HepG2 (cell line): ENCODE measurements at regions not wholly inside any gene's neighbourhood (a gene's known extent, or its start where the extent isn't known, plus 50 kb on each side); places are given as distances from the start of the nearest gene placed in this dataset.

Source experiments
- EZH2 ChIP-seq: conservative IDR thresholded peaks from 2 replicates; pipeline ENCODE4 v1.6.1; 2012; ENCODE audit warnings: mild to moderate bottlenecking, low read depth, low read length, moderate library complexity
- FOXM1 ChIP-seq: sonication (generic); formaldehyde crosslinking; IDR thresholded peaks from 2 replicates; pipeline ENCODE4 v1.5.0; 2020; ENCODE audit warnings: missing genetic modification reagents
- GATA4 ChIP-seq: sonication (generic); IDR thresholded peaks from 2 replicates; pipeline ENCODE4 v1.6.1; 2016; ENCODE audit warnings: antibody characterized with exemption, low read depth, borderline replicate concordance
- HINFP ChIP-seq: sonication (generic); formaldehyde crosslinking; IDR thresholded peaks from 2 replicates; pipeline ENCODE4 v1.4.0; 2020; ENCODE audit warnings: low read depth, mild to moderate bottlenecking, missing genetic modification reagents
- HMGXB4 ChIP-seq, 2 experiments: sonication (generic) in 1 of 2; formaldehyde crosslinking in 1 of 2; IDR thresholded peaks; 2 replicates each; pipeline versions ENCODE4 v1.4.0 to v1.6.1; 2018 to 2020; ENCODE audit warnings: missing genetic modification reagents in 2 of 2, borderline replicate concordance in 1 of 2, low read depth in 1 of 2, mild to moderate bottlenecking in 1 of 2, missing biosample characterization in 1 of 2
- KAT2B ChIP-seq: fragments of 150-350 bp; IDR thresholded peaks from 2 replicates; pipeline ENCODE4 v1.6.1; 2014; ENCODE audit warnings: low read depth, low read length, borderline replicate concordance
- MXI1 ChIP-seq: IDR thresholded peaks from 3 replicates; pipeline ENCODE4 v1.6.1; 2012; ENCODE audit warnings: low read depth, low read length, inconsistent platforms, borderline replicate concordance
- POLR2A ChIP-seq, 2 experiments: IDR thresholded peaks; 2 replicates each; pipeline ENCODE4 v1.6.1; 2011; ENCODE audit warnings: low read depth in 2 of 2, low read length in 2 of 2, mild to moderate bottlenecking in 1 of 2, moderate library complexity in 1 of 2; ENCODE audit not compliant: insufficient read depth in 1 of 2
- SP2 ChIP-seq: sonication (generic); formaldehyde crosslinking; IDR thresholded peaks from 2 replicates; pipeline ENCODE4 v1.5.1; 2020; ENCODE audit warnings: mild to moderate bottlenecking, missing genetic modification reagents
- TAF1 ChIP-seq: sonication (generic); formaldehyde crosslinking; IDR thresholded peaks from 2 replicates; pipeline ENCODE4 v1.4.0; 2020; ENCODE audit warnings: missing genetic modification reagents
- ZNF547 ChIP-seq: sonication (generic); formaldehyde crosslinking; IDR thresholded peaks from 2 replicates; pipeline ENCODE4 v1.5.1; 2020; ENCODE audit warnings: mild to moderate bottlenecking, missing genetic modification reagents
- TF ChIP-seq, protein P1 (sequence below): sonication (generic); formaldehyde crosslinking; IDR thresholded peaks from 2 replicates; pipeline ENCODE4 v1.5.0; 2020; ENCODE audit warnings: mild to moderate bottlenecking, missing genetic modification reagents, moderate library complexity
- TF ChIP-seq, protein P2 (sequence below): sonication (generic); formaldehyde crosslinking; conservative IDR thresholded peaks from 2 replicates; pipeline ENCODE4 v1.8.0; 2022; ENCODE audit warnings: missing genetic modification reagents
- TF ChIP-seq, protein P3 (sequence below), 2 experiments: sonication (generic) in 1 of 2; formaldehyde crosslinking in 1 of 2; IDR thresholded peaks; 2 replicates each; pipeline versions ENCODE4 v1.5.1 to v1.6.1; 2011 to 2020; ENCODE audit warnings: borderline replicate concordance in 1 of 2, low read depth in 1 of 2, low read length in 1 of 2, mild to moderate bottlenecking in 1 of 2, missing genetic modification reagents in 1 of 2, moderate library complexity in 1 of 2

- TF ChIP-seq TAF1 (CRISPR knock-in tag) = no peak
- no peak for TF ChIP-seq EZH2
- TF ChIP-seq, protein P1, sequence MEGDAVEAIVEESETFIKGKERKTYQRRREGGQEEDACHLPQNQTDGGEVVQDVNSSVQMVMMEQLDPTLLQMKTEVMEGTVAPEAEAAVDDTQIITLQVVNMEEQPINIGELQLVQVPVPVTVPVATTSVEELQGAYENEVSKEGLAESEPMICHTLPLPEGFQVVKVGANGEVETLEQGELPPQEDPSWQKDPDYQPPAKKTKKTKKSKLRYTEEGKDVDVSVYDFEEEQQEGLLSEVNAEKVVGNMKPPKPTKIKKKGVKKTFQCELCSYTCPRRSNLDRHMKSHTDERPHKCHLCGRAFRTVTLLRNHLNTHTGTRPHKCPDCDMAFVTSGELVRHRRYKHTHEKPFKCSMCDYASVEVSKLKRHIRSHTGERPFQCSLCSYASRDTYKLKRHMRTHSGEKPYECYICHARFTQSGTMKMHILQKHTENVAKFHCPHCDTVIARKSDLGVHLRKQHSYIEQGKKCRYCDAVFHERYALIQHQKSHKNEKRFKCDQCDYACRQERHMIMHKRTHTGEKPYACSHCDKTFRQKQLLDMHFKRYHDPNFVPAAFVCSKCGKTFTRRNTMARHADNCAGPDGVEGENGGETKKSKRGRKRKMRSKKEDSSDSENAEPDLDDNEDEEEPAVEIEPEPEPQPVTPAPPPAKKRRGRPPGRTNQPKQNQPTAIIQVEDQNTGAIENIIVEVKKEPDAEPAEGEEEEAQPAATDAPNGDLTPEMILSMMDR (CRISPR knock-in tag) = no peak
- TF ChIP-seq HMGXB4 (CRISPR knock-in tag; IDR thresholded peaks at IDR 0.05; ENCODE audit: borderline replicate concordance in 1 of 2, low read depth in 1 of 2) = no peak
- no peak for TF ChIP-seq ZNF547
- TF ChIP-seq KAT2B = no peak
- TF ChIP-seq MXI1 = no peak
- no peak for TF ChIP-seq POLR2A (IDR thresholded peaks at IDR 0.05; ENCODE audit: insufficient read depth in 1 of 2, low read depth in 2 of 2, low read length in 2 of 2)
- TF ChIP-seq, protein P2, sequence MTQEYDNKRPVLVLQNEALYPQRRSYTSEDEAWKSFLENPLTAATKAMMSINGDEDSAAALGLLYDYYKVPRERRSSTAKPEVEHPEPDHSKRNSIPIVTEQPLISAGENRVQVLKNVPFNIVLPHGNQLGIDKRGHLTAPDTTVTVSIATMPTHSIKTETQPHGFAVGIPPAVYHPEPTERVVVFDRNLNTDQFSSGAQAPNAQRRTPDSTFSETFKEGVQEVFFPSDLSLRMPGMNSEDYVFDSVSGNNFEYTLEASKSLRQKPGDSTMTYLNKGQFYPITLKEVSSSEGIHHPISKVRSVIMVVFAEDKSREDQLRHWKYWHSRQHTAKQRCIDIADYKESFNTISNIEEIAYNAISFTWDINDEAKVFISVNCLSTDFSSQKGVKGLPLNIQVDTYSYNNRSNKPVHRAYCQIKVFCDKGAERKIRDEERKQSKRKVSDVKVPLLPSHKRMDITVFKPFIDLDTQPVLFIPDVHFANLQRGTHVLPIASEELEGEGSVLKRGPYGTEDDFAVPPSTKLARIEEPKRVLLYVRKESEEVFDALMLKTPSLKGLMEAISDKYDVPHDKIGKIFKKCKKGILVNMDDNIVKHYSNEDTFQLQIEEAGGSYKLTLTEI = no peak
- TF ChIP-seq SP2 (CRISPR knock-in tag) = no peak
- TF ChIP-seq, protein P3, sequence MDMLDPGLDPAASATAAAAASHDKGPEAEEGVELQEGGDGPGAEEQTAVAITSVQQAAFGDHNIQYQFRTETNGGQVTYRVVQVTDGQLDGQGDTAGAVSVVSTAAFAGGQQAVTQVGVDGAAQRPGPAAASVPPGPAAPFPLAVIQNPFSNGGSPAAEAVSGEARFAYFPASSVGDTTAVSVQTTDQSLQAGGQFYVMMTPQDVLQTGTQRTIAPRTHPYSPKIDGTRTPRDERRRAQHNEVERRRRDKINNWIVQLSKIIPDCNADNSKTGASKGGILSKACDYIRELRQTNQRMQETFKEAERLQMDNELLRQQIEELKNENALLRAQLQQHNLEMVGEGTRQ (IDR thresholded peaks at IDR 0.05; ENCODE audit: low read depth, low read length) = no peak
- TF ChIP-seq, protein P3 (CRISPR knock-in tag; IDR thresholded peaks at IDR 0.05; ENCODE audit: borderline replicate concordance) = no peak
- TF ChIP-seq HINFP (CRISPR knock-in tag) = no peak
- TF ChIP-seq FOXM1 (CRISPR knock-in tag) = no peak
- no peak for TF ChIP-seq GATA4
Measured at GRCh38 chr6:22194188-22194921, 102.5 kb downstream of the PRL start.
